Naive thymus-derived CD4-positive, alpha-beta T cell (primary cell): ENCODE measurements at regions not wholly inside any gene's neighbourhood (a gene's known extent, or its start where the extent isn't known, plus 50 kb on each side); places are given as distances from the start of the nearest gene placed in this dataset.

Source experiments
- ATAC-seq: fragments of 150-1000 bp; cut with Tn5 transposase; 2 replicates; pipeline ENCODE4 v1.10.0; 2021; ENCODE audit warnings: mild to moderate bottlenecking, moderate library complexity
- CTCF ChIA-PET: fragments of 350-600 bp; sonication (Branson Sonifier 250); formaldehyde crosslinking; loops from one replicate; lab custom pipeline; 2021; ENCODE audit warnings: antibody characterized with exemption; lab: Charles Lee
- POLR2A ChIA-PET: fragments of 350-600 bp; sonication (Branson Sonifier 250); formaldehyde crosslinking; loops from one replicate; lab custom pipeline; 2021; ENCODE audit warnings: antibody characterized with exemption, inconsistent platforms; lab: Charles Lee
- DNase-seq, 9 donors: peaks; one replicate each; pipeline versions ENCODE4 v3.0.0 to v3.0.0-alpha.2; 2020 to 2022; ENCODE audit warnings: mixed read lengths in 1 of 9
- H3K27ac ChIP-seq: one replicate; pipeline ENCODE4 v1.7.0; 2013; ENCODE audit warnings: mild to moderate bottlenecking, low read depth, low read length, moderate library complexity
- H3K27me3 ChIP-seq, 2 donors: one replicate each; pipeline ENCODE4 v1.7.0; 2013; ENCODE audit warnings: low read length in 2 of 2, mild to moderate bottlenecking in 2 of 2, moderate library complexity in 2 of 2; ENCODE audit not compliant: control insufficient read depth in 2 of 2, insufficient read depth in 2 of 2
- H3K36me3 ChIP-seq, 3 experiments: 1 replicate in 2 of 3; 2 replicates in 1 of 3; pipeline ENCODE4 v1.7.0; 2013; ENCODE audit warnings: low read length in 3 of 3, mild to moderate bottlenecking in 3 of 3, moderate library complexity in 1 of 3; ENCODE audit not compliant: insufficient read depth in 3 of 3, control insufficient read depth in 2 of 3
- H3K4me1 ChIP-seq, 2 donors: one replicate each; pipeline ENCODE4 v1.7.0; 2013; ENCODE audit warnings: low read length in 2 of 2, mild to moderate bottlenecking in 2 of 2, moderate library complexity in 1 of 2; ENCODE audit not compliant: control insufficient read depth in 2 of 2, insufficient read depth in 2 of 2
- H3K4me3 ChIP-seq: 2 replicates; pipeline ENCODE4 v1.7.0; 2013; ENCODE audit warnings: mild to moderate bottlenecking, low read length
- H3K9me3 ChIP-seq, 3 experiments: 1 replicate in 2 of 3; 2 replicates in 1 of 3; pipeline ENCODE4 v1.7.0; 2013; ENCODE audit warnings: low read length in 3 of 3; ENCODE audit not compliant: control insufficient read depth in 2 of 3
- H3K27ac Mint-ChIP-seq, 9 donors: one replicate each; pipeline ENCODE4 v1.8.0; 2020 to 2022; ENCODE audit warnings: mixed read lengths in 9 of 9, mild to moderate bottlenecking in 8 of 9, moderate library complexity in 5 of 9, inconsistent platforms in 2 of 9
- H3K27me3 Mint-ChIP-seq, 5 donors: one replicate each; pipeline ENCODE4 v1.8.0; 2021 to 2022; ENCODE audit warnings: mixed read lengths in 5 of 5, mild to moderate bottlenecking in 1 of 5
- H3K36me3 Mint-ChIP-seq, 5 donors: one replicate each; pipeline ENCODE4 v1.8.0; 2020 to 2022; ENCODE audit warnings: mixed read lengths in 5 of 5, mild to moderate bottlenecking in 3 of 5, inconsistent platforms in 1 of 5
- H3K4me1 Mint-ChIP-seq, 7 donors: one replicate each; pipeline ENCODE4 v1.8.0; 2020 to 2022; ENCODE audit warnings: mixed read lengths in 7 of 7, mild to moderate bottlenecking in 3 of 7, inconsistent platforms in 1 of 7
- H3K4me3 Mint-ChIP-seq, 10 donors: one replicate each; pipeline ENCODE4 v1.8.0; 2020 to 2022; ENCODE audit warnings: mild to moderate bottlenecking in 10 of 10, mixed read lengths in 10 of 10, moderate library complexity in 6 of 10, inconsistent platforms in 2 of 10
- H3K9me3 Mint-ChIP-seq, 11 donors: one replicate each; pipeline ENCODE4 v1.8.0; 2020 to 2022; ENCODE audit warnings: mixed read lengths in 11 of 11, mild to moderate bottlenecking in 4 of 11, inconsistent platforms in 1 of 11, moderate library complexity in 1 of 11
- intact Hi-C, 2 donors: fragments of 100-400 bp; cut with micrococcal nuclease; formaldehyde crosslinking; loops; one replicate each; pipeline ENCODE4 v1.15.1; 2023

DNA sequence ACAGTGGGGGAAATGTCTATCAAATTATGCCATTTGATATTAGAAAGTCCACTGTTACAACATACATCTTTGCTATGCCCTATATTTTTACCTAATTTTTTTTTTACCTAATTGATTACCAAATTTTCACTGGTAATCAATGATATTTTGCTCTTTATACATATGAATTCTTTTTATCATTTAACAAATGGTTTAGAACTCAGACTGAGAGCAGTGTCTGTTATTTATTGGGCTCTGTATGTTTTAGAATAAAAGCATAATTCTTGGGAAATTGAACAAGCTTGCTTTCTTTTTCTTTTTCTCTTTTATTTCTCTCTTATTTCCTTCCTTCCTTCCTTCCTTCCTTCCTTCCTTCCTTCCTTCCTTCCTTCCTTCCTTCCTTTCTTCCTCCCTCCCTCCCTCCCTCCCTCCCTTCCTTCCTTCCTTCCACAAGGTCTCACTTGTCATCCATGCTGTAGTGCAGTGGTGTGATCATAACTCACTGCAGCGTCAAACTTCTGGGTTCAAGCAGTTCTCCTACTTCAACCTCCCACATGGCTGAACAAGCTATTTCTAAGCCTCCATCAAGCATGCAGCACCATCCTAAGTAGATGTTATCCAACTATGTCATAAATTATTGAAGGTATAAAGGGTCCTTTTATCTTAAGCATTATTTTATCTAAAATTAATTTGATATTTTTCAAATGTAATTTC is 911.7 kb upstream of the CITED2 start:
- Histone ChIP-seq H3K36me3 (no peaks in the 10 kb centered on the region), H3K4me3 (no peak overlapping the region), H3K4me1 (no peaks in the 10 kb centered on the region), H3K27me3 (no peaks in the 10 kb centered on the region), H3K9me3 (no peaks in the 10 kb centered on the region), H3K27ac (no peak overlapping the region)
- no peaks in the 10 kb centered on the region for H3K4me1 Mint-ChIP-seq
- no peak for ATAC-seq
- no peak overlapping the region for H3K4me3 Mint-ChIP-seq
- H3K9me3 Mint-ChIP-seq = peaks cover 0 to 4% (median 0%) of the 10 kb centered on the region in 11 donors
- ChIA-PET POLR2A (no interaction called here), CTCF (interaction anchor here (1.1 kb wide), 1 partner anchor 916 kb away, joined by 3 read pairs; no protein-coding TSS in a partner anchor)
- H3K36me3 Mint-ChIP-seq = peaks cover 0 to 2% (median 0%) of the 10 kb centered on the region in 5 donors
- DNase-seq = no peak
- intact Hi-C loops = no loop called here
- no peak overlapping the region for H3K27ac Mint-ChIP-seq
- peaks cover 0 to 23% (median 9%) of the 10 kb centered on the region in 5 donors for H3K27me3 Mint-ChIP-seq

DNA sequence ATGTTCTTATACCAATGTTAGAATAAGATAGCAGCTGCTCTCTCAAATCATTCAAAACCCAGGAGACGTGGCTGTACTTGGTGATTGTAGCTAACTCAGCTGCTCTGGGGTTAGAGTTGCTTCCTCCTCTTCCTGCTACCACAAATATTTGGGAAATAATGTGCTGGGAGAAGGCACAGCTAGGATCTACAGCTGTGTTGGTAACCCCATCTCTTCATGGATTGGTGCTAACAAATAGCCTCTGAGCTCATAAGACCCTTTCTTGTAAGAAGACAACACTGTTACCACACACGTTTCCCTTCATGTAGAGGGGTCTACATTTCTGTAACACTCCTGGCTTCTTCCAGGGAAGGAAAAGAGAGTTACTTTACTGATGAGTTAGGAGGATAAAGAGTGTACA is 911.0 kb upstream of the CITED2 start:
- H3K9me3 Mint-ChIP-seq = peaks cover 0 to 3% (median 0%) of the 10 kb centered on the region in 11 donors
- ChIA-PET CTCF (interaction anchor here (1.1 kb wide), 1 partner anchor 916 kb away, joined by 3 read pairs; no protein-coding TSS in a partner anchor), POLR2A (no interaction called here)
- DNase-seq = no peak
- H3K27me3 ChIP-seq = no peaks in the 10 kb centered on the region
- no peak for ATAC-seq
- H3K27me3 Mint-ChIP-seq = peaks cover 0 to 23% (median 9%) of the 10 kb centered on the region in 5 donors
- intact Hi-C loops = no loop called here
- H3K27ac Mint-ChIP-seq = no peak overlapping the region
- no peaks in the 10 kb centered on the region for H3K36me3 Mint-ChIP-seq
- H3K4me3 Mint-ChIP-seq = no peak overlapping the region
- no peaks in the 10 kb centered on the region for H3K9me3 ChIP-seq
- H3K36me3 ChIP-seq = no peaks in the 10 kb centered on the region
- H3K4me3 ChIP-seq = no peak overlapping the region
- no peak overlapping the region for H3K27ac ChIP-seq
- H3K4me1 ChIP-seq = no peaks in the 10 kb centered on the region
- H3K4me1 Mint-ChIP-seq = no peaks in the 10 kb centered on the region

DNA sequence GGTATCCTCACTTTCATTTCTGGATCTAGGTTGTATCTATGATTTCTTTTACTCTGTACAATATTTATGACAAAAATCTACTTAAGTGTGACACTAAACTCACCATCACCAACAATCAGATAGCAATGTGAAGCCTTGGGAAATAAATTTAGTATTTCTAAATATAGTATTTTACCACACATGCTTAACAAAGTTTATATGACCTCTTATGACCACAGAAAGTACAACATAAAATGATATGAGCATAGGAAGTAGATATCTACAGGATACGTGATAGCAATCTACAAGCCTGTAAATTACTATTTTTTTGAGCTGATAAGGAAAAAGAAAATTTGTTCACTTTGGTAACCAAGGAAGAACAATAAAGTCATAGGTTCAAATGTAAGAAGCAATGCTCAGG is 910.4 kb upstream of the CITED2 start:
- peaks cover 0 to 3% (median 0%) of the 10 kb centered on the region in 11 donors for H3K9me3 Mint-ChIP-seq
- ChIA-PET POLR2A (no interaction called here), CTCF (interaction anchor here (1.1 kb wide), 1 partner anchor 915 kb away, joined by 3 read pairs; no protein-coding TSS in a partner anchor)
- no peaks in the 10 kb centered on the region for H3K36me3 Mint-ChIP-seq
- DNase-seq (no peak), ATAC-seq (no peak)
- Histone ChIP-seq H3K4me3 (no peak overlapping the region), H3K27ac (no peak overlapping the region), H3K36me3 (no peaks in the 10 kb centered on the region), H3K27me3 (no peaks in the 10 kb centered on the region), H3K9me3 (no peaks in the 10 kb centered on the region), H3K4me1 (no peaks in the 10 kb centered on the region)
- peaks cover 0 to 22% (median 9%) of the 10 kb centered on the region in 5 donors for H3K27me3 Mint-ChIP-seq
- H3K27ac Mint-ChIP-seq = no peak overlapping the region
- intact Hi-C loops = no loop called here
- H3K4me3 Mint-ChIP-seq = no peak overlapping the region
- H3K4me1 Mint-ChIP-seq = no peaks in the 10 kb centered on the region

DNA sequence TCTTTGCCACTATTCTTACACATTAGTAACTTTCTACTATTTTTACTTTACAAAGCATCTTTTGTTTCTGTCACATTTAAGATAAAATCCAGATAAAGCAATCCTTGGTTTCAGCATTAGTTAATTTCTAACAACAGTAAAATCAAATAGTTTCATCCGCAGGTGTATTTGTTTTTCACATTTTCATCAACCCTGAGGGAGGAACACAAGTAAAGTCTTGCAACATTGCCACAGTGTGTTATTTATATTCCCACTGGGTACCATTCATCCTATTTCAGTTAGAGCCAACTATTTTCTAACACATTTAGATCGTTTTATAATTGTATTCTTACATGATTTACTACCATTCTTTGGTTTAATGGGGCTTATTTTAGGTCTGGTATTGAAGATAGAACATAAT is 908.7 kb upstream of the CITED2 start:
- Histone ChIP-seq H3K4me1 (no peaks in the 10 kb centered on the region), H3K27me3 (peaks cover 0 to 3% of the 10 kb centered on the region in 2 donors), H3K27ac (no peak overlapping the region), H3K36me3 (no peaks in the 10 kb centered on the region), H3K4me3 (no peak overlapping the region), H3K9me3 (no peaks in the 10 kb centered on the region)
- Mint-ChIP-seq H3K4me3 (no peak overlapping the region), H3K4me1 (no peaks in the 10 kb centered on the region), H3K27me3 (peaks cover 0 to 6% (median 0%) of the 10 kb centered on the region in 5 donors), H3K27ac (no peak overlapping the region), H3K36me3 (no peaks in the 10 kb centered on the region), H3K9me3 (no peaks in the 10 kb centered on the region)
- no peak for ATAC-seq
- ChIA-PET POLR2A (no interaction called here), CTCF (no interaction called here)
- DNase-seq = no peak
- intact Hi-C loops = no loop called here

DNA sequence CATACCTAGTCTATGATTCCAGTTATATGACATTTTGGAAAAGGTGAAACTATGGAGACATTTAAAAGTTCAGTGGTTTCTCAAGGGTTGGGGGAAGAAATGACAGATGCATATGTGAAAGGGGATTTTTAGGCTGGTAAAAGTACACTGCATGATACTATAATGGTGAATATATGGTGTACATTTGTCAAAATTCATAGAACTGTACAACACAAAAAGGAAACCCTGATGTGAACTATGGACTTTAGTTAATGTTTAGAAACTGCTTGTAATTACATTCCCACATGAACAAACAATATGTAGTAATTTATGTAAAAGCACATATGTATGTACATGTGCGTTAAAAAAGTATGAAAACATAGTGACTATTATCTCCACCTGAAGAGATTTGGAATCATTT is 907.3 kb upstream of the CITED2 start:
- Histone ChIP-seq H3K27ac (no peak overlapping the region), H3K4me1 (no peaks in the 10 kb centered on the region), H3K27me3 (peaks cover 0 to 3% of the 10 kb centered on the region in 2 donors), H3K36me3 (no peaks in the 10 kb centered on the region), H3K4me3 (no peak overlapping the region), H3K9me3 (no peaks in the 10 kb centered on the region)
- intact Hi-C loops = no loop called here
- no peaks in the 10 kb centered on the region for H3K27me3 Mint-ChIP-seq
- H3K9me3 Mint-ChIP-seq = no peaks in the 10 kb centered on the region
- ChIA-PET CTCF (no interaction called here), POLR2A (no interaction called here)
- H3K4me1 Mint-ChIP-seq = no peaks in the 10 kb centered on the region
- no peaks in the 10 kb centered on the region for H3K36me3 Mint-ChIP-seq
- ATAC-seq (no peak), DNase-seq (no peak)
- no peak overlapping the region for H3K27ac Mint-ChIP-seq
- no peak overlapping the region for H3K4me3 Mint-ChIP-seq

DNA sequence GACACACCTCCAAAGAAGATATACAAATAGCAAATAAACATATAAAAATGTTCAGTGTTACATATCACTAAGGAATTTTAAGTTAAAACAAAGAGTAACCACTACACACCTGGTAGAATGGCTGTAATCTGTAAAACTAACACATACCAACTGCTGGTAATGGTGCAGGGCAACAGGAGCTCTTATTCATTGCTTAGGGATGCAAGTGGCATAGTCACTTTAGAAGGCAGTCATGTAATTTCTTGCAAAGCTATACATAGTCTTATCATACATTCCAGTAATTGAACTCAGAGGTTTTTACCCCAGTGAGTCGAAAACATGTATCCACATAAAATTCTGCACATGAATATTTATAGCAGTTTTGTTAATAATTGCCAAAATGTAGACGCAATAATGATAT is 906.8 kb upstream of the CITED2 start:
- Mint-ChIP-seq H3K27me3 (peaks cover 0 to 3% (median 0%) of the 10 kb centered on the region in 5 donors), H3K4me1 (no peaks in the 10 kb centered on the region), H3K4me3 (no peak overlapping the region), H3K9me3 (no peaks in the 10 kb centered on the region), H3K36me3 (no peaks in the 10 kb centered on the region), H3K27ac (no peak overlapping the region)
- DNase-seq = no peak
- peaks cover 0 to 3% of the 10 kb centered on the region in 2 donors for H3K27me3 ChIP-seq
- intact Hi-C loops = no loop called here
- H3K9me3 ChIP-seq = no peaks in the 10 kb centered on the region
- H3K27ac ChIP-seq = no peak overlapping the region
- no peak overlapping the region for H3K4me3 ChIP-seq
- ChIA-PET CTCF (no interaction called here), POLR2A (no interaction called here)
- no peak for ATAC-seq
- no peaks in the 10 kb centered on the region for H3K36me3 ChIP-seq
- H3K4me1 ChIP-seq = no peaks in the 10 kb centered on the region

DNA sequence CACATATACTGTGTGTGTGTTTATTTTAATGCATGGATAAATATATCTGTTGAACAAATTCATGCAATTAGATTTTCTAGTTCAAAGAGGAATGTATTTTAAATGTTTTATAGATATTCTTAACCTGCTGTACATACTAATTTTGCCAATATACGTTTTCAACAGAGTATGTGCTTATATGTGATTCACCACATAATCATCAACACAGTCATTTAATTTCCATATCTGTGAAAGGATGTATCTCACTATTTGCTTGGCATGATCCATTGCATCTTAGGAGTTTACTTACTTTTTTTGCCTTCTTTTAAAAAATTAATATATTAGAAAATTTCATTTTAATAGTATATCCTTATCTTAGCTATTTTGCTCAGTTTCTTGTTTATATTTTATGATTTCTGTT is 902.3 kb upstream of the CITED2 start:
- DNase-seq (no peak), ATAC-seq (no peak)
- Histone ChIP-seq H3K4me3 (no peak overlapping the region), H3K9me3 (no peaks in the 10 kb centered on the region), H3K36me3 (no peaks in the 10 kb centered on the region), H3K4me1 (no peaks in the 10 kb centered on the region), H3K27ac (no peak overlapping the region), H3K27me3 (peaks cover 0 to 3% of the 10 kb centered on the region in 2 donors)
- Mint-ChIP-seq H3K4me1 (no peaks in the 10 kb centered on the region), H3K9me3 (no peaks in the 10 kb centered on the region), H3K27me3 (peaks cover 0 to 15% (median 0%) of the 10 kb centered on the region in 5 donors), H3K4me3 (no peak overlapping the region), H3K27ac (no peak overlapping the region), H3K36me3 (no peaks in the 10 kb centered on the region)
- intact Hi-C loops = no loop called here
- CTCF ChIA-PET = no interaction called here
- POLR2A ChIA-PET = no interaction called here
